HG03280 (cell line): ENCODE measurements at regions not wholly inside any gene's neighbourhood (a gene's known extent, or its start where the extent isn't known, plus 50 kb on each side); places are given as distances from the start of the nearest gene placed in this dataset.

Experiments used
- ATAC-seq: cut with Tn5 transposase; IDR thresholded peaks from one replicate; pipeline ENCODE4 v1.9.1; 2021; ENCODE audit warnings: mild to moderate bottlenecking, moderate library complexity; ENCODE audit not compliant: unreplicated experiment

GRCh38 chr1:217012659-217013058, 289.4 kb upstream of the ESRRG start:
- no peak for ATAC-seq

GRCh38 chr1:217011097-217011496, 287.9 kb upstream of the ESRRG start:
- ATAC-seq = no peak

- ATAC-seq = no peak
These were observed 287.0 kb upstream of the ESRRG start for GRCh38 chr1:217010253-217010652.

GRCh38 chr1:217009376-217009775, 286.1 kb upstream of the ESRRG start:
- no peak for ATAC-seq

- no peak for ATAC-seq
These were observed 281.7 kb upstream of the ESRRG start for GRCh38 chr1:217004776-217005436.

GRCh38 chr1:217003355-217003754, 280.1 kb upstream of the ESRRG start:
- ATAC-seq = no peak

- no peak for ATAC-seq
These were observed 274.6 kb upstream of the ESRRG start for GRCh38 chr1:216997831-216998230.

GRCh38 chr1:216997069-216997468, 273.8 kb upstream of the ESRRG start:
- no peak for ATAC-seq

GRCh38 chr1:216984536-216984935, 261.3 kb upstream of the ESRRG start:
- no peak for ATAC-seq

- no peak for ATAC-seq
These were observed 260.6 kb upstream of the ESRRG start for GRCh38 chr1:216983823-216984222.

GRCh38 chr1:216961516-216961915, 238.3 kb upstream of the ESRRG start:
- ATAC-seq = no peak

GRCh38 chr1:216960716-216961115, 237.5 kb upstream of the ESRRG start:
- no peak for ATAC-seq

GRCh38 chr1:216958569-216958968, 235.3 kb upstream of the ESRRG start:
- no peak for ATAC-seq

GRCh38 chr1:216953495-216953894, 230.3 kb upstream of the ESRRG start:
- ATAC-seq = no peak

- no peak for ATAC-seq
These were observed 229.6 kb upstream of the ESRRG start for GRCh38 chr1:216952864-216953263.

GRCh38 chr1:216945538-216946080, 222.4 kb upstream of the ESRRG start:
- ATAC-seq = no peak

GRCh38 chr1:216944864-216945510, 221.8 kb upstream of the ESRRG start:
- ATAC-seq = no peak

GRCh38 chr1:216937491-216937890, 214.3 kb upstream of the ESRRG start:
- ATAC-seq = no peak

- ATAC-seq = no peak
These were observed 213.6 kb upstream of the ESRRG start for GRCh38 chr1:216936779-216937178.

GRCh38 chr1:216935901-216936300, 212.7 kb upstream of the ESRRG start:
- ATAC-seq = no peak

- ATAC-seq = no peak
These were observed 209.2 kb upstream of the ESRRG start for GRCh38 chr1:216932424-216932823.

- ATAC-seq = no peak
These were observed 206.8 kb upstream of the ESRRG start for GRCh38 chr1:216929870-216930582.
